ENCODE measurements at regions not wholly inside any gene's neighbourhood (a gene's known extent, or its start where the extent isn't known, plus 50 kb on each side); places are given as distances from the start of the nearest gene placed in this dataset.
"Not testable (repeated sequence)": the region's sequence is repeated elsewhere in the genome, so short reads cannot be mapped to it uniquely, and the experiment has no call there.

- TF ChIP-seq CTCF (conservative IDR thresholded peaks at IDR 0.05; ENCODE audit: low read depth, low read length); EZH2phosphoT487 (IDR thresholded peaks at IDR 0.05; ENCODE audit: borderline replicate concordance, low read length): not testable (repeated sequence)
Measured at GRCh38 chr1:149366402-149366801, 108.4 kb upstream of the NBPF19 start.
